OCI-LY1 (cell line): ENCODE measurements at regions not wholly inside any gene's neighbourhood (a gene's known extent, or its start where the extent isn't known, plus 50 kb on each side); places are given as distances from the start of the nearest gene placed in this dataset.

Experiments
- EZH2 ChIP-seq: fragments of 200-600 bp; sonication (generic), shearing (Covaris generic); IDR thresholded peaks from 2 replicates; pipeline ENCODE4 v1.8.0; 2017; ENCODE audit warnings: borderline replicate concordance, mixed run types, mild to moderate bottlenecking, antibody characterized with exemption, low read length, moderate library complexity, mixed read lengths
- TF ChIP-seq, protein P1 (sequence below): fragments of 200-600 bp; sonication (generic), shearing (Covaris generic); IDR thresholded peaks from 2 replicates; pipeline ENCODE4 v1.5.1; 2017; ENCODE audit warnings: mild to moderate bottlenecking, antibody characterized with exemption, low read length, moderate library complexity, mixed read lengths

DNA sequence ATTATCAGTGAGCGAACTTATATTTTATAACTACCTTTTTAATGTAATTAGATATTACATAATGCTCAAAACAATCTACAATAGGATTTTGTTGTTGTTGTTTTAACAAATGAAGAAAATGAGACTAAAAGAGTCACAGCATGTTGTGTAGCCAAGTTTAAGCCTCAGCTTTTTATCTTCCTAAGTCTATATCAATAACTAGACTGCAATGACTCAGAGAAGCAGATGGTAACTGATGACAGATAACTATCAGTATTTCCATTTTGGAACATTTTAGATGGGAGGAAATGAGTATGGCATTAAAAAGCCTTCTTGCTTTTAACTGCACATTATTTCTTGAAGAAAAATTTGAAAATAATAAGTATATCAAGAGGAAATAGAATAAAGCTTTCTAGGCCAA, 825.2 kb downstream of the SLITRK1 start:
- TF ChIP-seq, protein P1, sequence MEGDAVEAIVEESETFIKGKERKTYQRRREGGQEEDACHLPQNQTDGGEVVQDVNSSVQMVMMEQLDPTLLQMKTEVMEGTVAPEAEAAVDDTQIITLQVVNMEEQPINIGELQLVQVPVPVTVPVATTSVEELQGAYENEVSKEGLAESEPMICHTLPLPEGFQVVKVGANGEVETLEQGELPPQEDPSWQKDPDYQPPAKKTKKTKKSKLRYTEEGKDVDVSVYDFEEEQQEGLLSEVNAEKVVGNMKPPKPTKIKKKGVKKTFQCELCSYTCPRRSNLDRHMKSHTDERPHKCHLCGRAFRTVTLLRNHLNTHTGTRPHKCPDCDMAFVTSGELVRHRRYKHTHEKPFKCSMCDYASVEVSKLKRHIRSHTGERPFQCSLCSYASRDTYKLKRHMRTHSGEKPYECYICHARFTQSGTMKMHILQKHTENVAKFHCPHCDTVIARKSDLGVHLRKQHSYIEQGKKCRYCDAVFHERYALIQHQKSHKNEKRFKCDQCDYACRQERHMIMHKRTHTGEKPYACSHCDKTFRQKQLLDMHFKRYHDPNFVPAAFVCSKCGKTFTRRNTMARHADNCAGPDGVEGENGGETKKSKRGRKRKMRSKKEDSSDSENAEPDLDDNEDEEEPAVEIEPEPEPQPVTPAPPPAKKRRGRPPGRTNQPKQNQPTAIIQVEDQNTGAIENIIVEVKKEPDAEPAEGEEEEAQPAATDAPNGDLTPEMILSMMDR, result no peak
- TF ChIP-seq EZH2, result no peak
